PC-3 (cell line): ENCODE measurements at regions not wholly inside any gene's neighbourhood (a gene's known extent, or its start where the extent isn't known, plus 50 kb on each side); places are given as distances from the start of the nearest gene placed in this dataset.

Source experiments
- ATAC-seq: fragments of 200-7000 bp; cut with Tn5 transposase; 2 replicates; pipeline ENCODE4 v1.9.1; 2020; ENCODE audit warnings: mild to moderate bottlenecking, moderate library complexity
- BruUV-seq: library from RNA; stranded (reverse); fragments of 400-500 nt; replicated peaks from 2 replicates; lab custom pipeline; 2021; lab: Mats Ljungman, UMichigan
- CTCF ChIA-PET: fragments of 300-600 bp; sonication (Branson Sonifier 250); formaldehyde crosslinking; loops from one replicate; lab custom pipeline; 2022; ENCODE audit warnings: antibody characterized with exemption; lab: Charles Lee
- POLR2A ChIA-PET: fragments of 300-600 bp; sonication (Branson Sonifier 250); formaldehyde crosslinking; loops from one replicate; lab custom pipeline; 2022; ENCODE audit warnings: antibody characterized with exemption; ENCODE audit not compliant: unreplicated experiment; lab: Charles Lee
- DNase-seq: peaks from one replicate; pipeline ENCODE4 v3.0.0-alpha.2; 2015
- H2AFZ ChIP-seq: fragments of 300-600 bp; sonication (generic); 2 replicates; pipeline ENCODE4 v1.6.0; 2016; ENCODE audit warnings: antibody characterized with exemption, low read length
- H3F3A ChIP-seq: fragments of 300-600 bp; sonication (generic); one replicate; pipeline ENCODE4 v1.6.0; 2017; ENCODE audit warnings: antibody characterized with exemption, low read length, control low read depth, mild to moderate bottlenecking; ENCODE audit not compliant: unreplicated experiment
- H3K27ac ChIP-seq: fragments of 300-600 bp; sonication (generic); 2 replicates; pipeline ENCODE4 v1.5.1; 2016; ENCODE audit warnings: mild to moderate bottlenecking, low read length
- H3K27me3 ChIP-seq: fragments of 300-600 bp; sonication (generic); 2 replicates; pipeline ENCODE4 v1.6.1; 2016; ENCODE audit warnings: low read length, mixed read lengths
- H3K36me3 ChIP-seq: fragments of 300-600 bp; sonication (generic); 2 replicates; pipeline ENCODE4 v1.6.1; 2016; ENCODE audit warnings: low read depth, mixed run types, low read length, mixed read lengths
- H3K4me1 ChIP-seq: fragments of 300-600 bp; sonication (generic); 2 replicates; pipeline ENCODE4 v1.5.1; 2016; ENCODE audit warnings: low read length; ENCODE audit not compliant: insufficient read depth
- H3K4me2 ChIP-seq: fragments of 300-600 bp; sonication (generic); 2 replicates; pipeline ENCODE4 v1.6.0; 2016; ENCODE audit warnings: low read length
- H3K4me3 ChIP-seq: fragments of 300-600 bp; sonication (generic); 2 replicates; pipeline ENCODE4 v1.5.1; 2016; ENCODE audit warnings: mild to moderate bottlenecking, low read length, mixed read lengths
- H3K79me2 ChIP-seq: fragments of 300-600 bp; sonication (generic); 2 replicates; pipeline ENCODE4 v1.6.1; 2017; ENCODE audit warnings: low read length, mixed read lengths
- H3K9ac ChIP-seq: fragments of 300-600 bp; sonication (generic); 2 replicates; pipeline ENCODE4 v1.6.0; 2016; ENCODE audit warnings: mild to moderate bottlenecking, low read length
- H3K9me2 ChIP-seq: fragments of 300-600 bp; sonication (generic); replicated peaks from 2 replicates; pipeline ENCODE4 v1.6.1; 2016; ENCODE audit warnings: mixed run types, low read length, mixed read lengths
- H3K9me3 ChIP-seq: fragments of 300-600 bp; sonication (generic); 2 replicates; pipeline ENCODE4 v1.6.1; 2016; ENCODE audit warnings: low read length, mixed read lengths
- H4K20me1 ChIP-seq: fragments of 300-600 bp; sonication (generic); 2 replicates; pipeline ENCODE4 v1.6.1; 2016; ENCODE audit warnings: low read length, mixed read lengths
- CTCF ChIP-seq: fragments of 300-600 bp; sonication (generic); conservative IDR thresholded peaks from 2 replicates; pipeline ENCODE4 v1.5.1; 2017; ENCODE audit warnings: antibody characterized with exemption, low read depth, mild to moderate bottlenecking, low read length
- EZH2 ChIP-seq: fragments of 300-600 bp; sonication (generic); IDR thresholded peaks from one replicate; pipeline ENCODE4 v1.6.1; 2017; ENCODE audit warnings: antibody characterized with exemption, mild to moderate bottlenecking, low read length; ENCODE audit not compliant: unreplicated experiment
- EZH2phosphoT487 ChIP-seq: fragments of 300-600 bp; sonication (generic); IDR thresholded peaks from 2 replicates; pipeline ENCODE4 v1.6.1; 2018; ENCODE audit warnings: mild to moderate bottlenecking, antibody characterized with exemption, low read length, borderline replicate concordance
- intact Hi-C: fragments of 100-400 bp; cut with micrococcal nuclease; formaldehyde crosslinking; loops from 2 replicates; pipeline ENCODE4 v1.9.0; 2023

- no TSS peak for BruUV-seq
- no peak overlapping the region for H3K27ac ChIP-seq
- H3K79me2 ChIP-seq = no peaks in the 10 kb centered on the region
- H2AFZ ChIP-seq = no peak overlapping the region; the same call in 1 of the 2 replicates
- no peaks in the 10 kb centered on the region for H3K9me2 ChIP-seq
- no peak overlapping the region for H3K4me3 ChIP-seq
- no peaks in the 10 kb centered on the region for H3F3A ChIP-seq
- H3K9ac ChIP-seq = no peak overlapping the region
- H3K36me3 ChIP-seq = no peaks in the 10 kb centered on the region
- TF ChIP-seq EZH2phosphoT487 (no peak), EZH2 (no peak), CTCF (no peak)
- CTCF ChIA-PET = no interaction called here
- H3K27me3 ChIP-seq = no peaks in the 10 kb centered on the region
- no peak overlapping the region for H3K4me2 ChIP-seq
- H3K9me3 ChIP-seq = no peaks in the 10 kb centered on the region
- no peak for ATAC-seq
- POLR2A ChIA-PET = no interaction called here
- intact Hi-C loops = no loop called here
- H4K20me1 ChIP-seq = no peaks in the 10 kb centered on the region
- no peaks in the 10 kb centered on the region; the same call in 1 of the 2 replicates for H3K4me1 ChIP-seq
- DNase-seq = no peak
Measured at GRCh38 chr6:6885521-6886170, 222.1 kb upstream of the RREB1 start.

GRCh38 chr6:6886171-6886885 is 221.4 kb upstream of the RREB1 start:
- ChIA-PET POLR2A (no interaction called here), CTCF (no interaction called here)
- intact Hi-C loops = no loop called here
- H3K4me3 ChIP-seq = no peak overlapping the region
- no peaks in the 10 kb centered on the region for H3K79me2 ChIP-seq
- H3K36me3 ChIP-seq = no peaks in the 10 kb centered on the region
- no peak for ATAC-seq
- no peaks in the 10 kb centered on the region for H3K9me3 ChIP-seq
- H3K4me1 ChIP-seq = no peaks in the 10 kb centered on the region; the same call in 1 of the 2 replicates
- H4K20me1 ChIP-seq = no peaks in the 10 kb centered on the region
- H3K27me3 ChIP-seq = no peaks in the 10 kb centered on the region
- H3K4me2 ChIP-seq = no peak overlapping the region
- H3K9ac ChIP-seq = no peak overlapping the region
- H3K27ac ChIP-seq = no peak overlapping the region
- no peak for DNase-seq
- H3K9me2 ChIP-seq = no peaks in the 10 kb centered on the region
- no peaks in the 10 kb centered on the region for H3F3A ChIP-seq
- TF ChIP-seq CTCF (no peak), EZH2phosphoT487 (no peak), EZH2 (no peak)
- BruUV-seq = no TSS peak
- H2AFZ ChIP-seq = no peak overlapping the region; the same call in 1 of the 2 replicates

DNA sequence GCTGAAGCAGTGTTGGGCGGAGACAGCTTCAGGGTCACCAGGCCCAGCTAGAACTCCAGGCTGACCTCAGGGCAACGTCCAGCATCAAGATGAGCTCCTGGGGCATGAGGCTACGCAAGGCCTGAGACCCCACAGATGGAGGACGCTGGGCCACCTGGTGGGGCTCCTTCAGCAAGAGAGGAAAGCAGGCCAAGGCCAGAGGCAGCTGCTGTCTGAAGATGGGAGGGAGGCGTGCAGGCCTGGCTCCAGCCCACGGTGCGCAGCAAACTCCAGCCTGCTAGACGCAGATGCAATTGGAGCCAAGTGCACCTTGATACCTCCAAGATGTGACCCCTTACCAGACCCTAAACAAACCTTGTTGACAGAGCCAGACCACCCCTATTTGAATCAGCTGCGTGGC is 220.9 kb upstream of the RREB1 start:
- Histone ChIP-seq H3F3A (no peaks in the 10 kb centered on the region), H3K4me1 (no peaks in the 10 kb centered on the region; the same call in 1 of the 2 replicates), H3K9ac (no peak overlapping the region), H3K9me3 (no peaks in the 10 kb centered on the region), H2AFZ (no peak overlapping the region), H3K4me2 (no peak overlapping the region), H4K20me1 (no peaks in the 10 kb centered on the region), H3K27me3 (no peaks in the 10 kb centered on the region), H3K27ac (no peak overlapping the region), H3K79me2 (no peaks in the 10 kb centered on the region), H3K9me2 (no peaks in the 10 kb centered on the region), H3K36me3 (no peaks in the 10 kb centered on the region), H3K4me3 (no peak overlapping the region)
- DNase-seq (no peak), ATAC-seq (no peak)
- no TSS peak for BruUV-seq
- TF ChIP-seq EZH2 (no peak), EZH2phosphoT487 (no peak), CTCF (no peak)
- CTCF ChIA-PET = no interaction called here
- POLR2A ChIA-PET = no interaction called here
- intact Hi-C loops = no loop called here
